GM23338 (cell line): ENCODE measurements at regions not wholly inside any gene's neighbourhood (a gene's known extent, or its start where the extent isn't known, plus 50 kb on each side); places are given as distances from the start of the nearest gene placed in this dataset.

Experiments used
- ATAC-seq: fragments of 200-7000 bp; cut with Tn5 transposase; 3 replicates; pipeline ENCODE4 v1.9.1; 2020
- DNase-seq: peaks from one replicate; pipeline ENCODE4 v3.0.0-alpha.2; 2015; ENCODE audit warnings: low spot score
- H2AFZ ChIP-seq: fragments of 200-600 bp; sonication (generic); 2 replicates; pipeline ENCODE4 v1.8.0; 2016; ENCODE audit warnings: antibody characterized with exemption, mild to moderate bottlenecking, moderate library complexity
- H3F3A ChIP-seq: fragments of 200-600 bp; sonication (generic); replicated peaks from 2 replicates; pipeline ENCODE4 v1.8.0; 2017; ENCODE audit warnings: antibody characterized with exemption, mixed run types, low read depth
- H3K27ac ChIP-seq: fragments of 200-600 bp; sonication (generic); 2 replicates; pipeline ENCODE4 v1.6.1; 2016; ENCODE audit warnings: low read depth
- H3K27me3 ChIP-seq: fragments of 200-600 bp; sonication (generic); 2 replicates; pipeline ENCODE4 v1.8.0; 2016; ENCODE audit warnings: mild to moderate bottlenecking, mixed run types, moderate library complexity; ENCODE audit not compliant: insufficient read depth
- H3K36me3 ChIP-seq: fragments of 200-600 bp; sonication (generic); 2 replicates; pipeline ENCODE4 v1.8.0; 2016; ENCODE audit warnings: mild to moderate bottlenecking; ENCODE audit not compliant: insufficient read depth
- H3K4me1 ChIP-seq: fragments of 200-600 bp; sonication (generic); 2 replicates; pipeline ENCODE4 v1.8.0; 2016; ENCODE audit warnings: mild to moderate bottlenecking, moderate library complexity; ENCODE audit not compliant: insufficient read depth
- H3K4me2 ChIP-seq: fragments of 200-600 bp; sonication (generic); 2 replicates; pipeline ENCODE4 v1.7.1; 2017; ENCODE audit warnings: mixed run types
- H3K4me3 ChIP-seq: fragments of 200-600 bp; sonication (generic); 2 replicates; pipeline ENCODE4 v1.6.1; 2016; ENCODE audit warnings: mixed run types
- H3K79me2 ChIP-seq: fragments of 200-600 bp; sonication (generic); replicated peaks from 2 replicates; pipeline ENCODE4 v1.8.0; 2017; ENCODE audit warnings: mild to moderate bottlenecking; ENCODE audit not compliant: insufficient read depth
- H3K9me2 ChIP-seq: fragments of 200-600 bp; sonication (generic); 2 replicates; pipeline ENCODE4 v1.8.0; 2017; ENCODE audit not compliant: insufficient read depth
- H4K20me1 ChIP-seq: fragments of 200-600 bp; sonication (generic); replicated peaks from 2 replicates; pipeline ENCODE4 v1.8.0; 2017; ENCODE audit warnings: mild to moderate bottlenecking; ENCODE audit not compliant: insufficient read depth
- H3K27ac Mint-ChIP-seq: 2 replicates; pipeline ENCODE4 v1.8.0; 2020; ENCODE audit warnings: inconsistent platforms, mild to moderate bottlenecking, moderate library complexity, mixed read lengths
- H3K27me3 Mint-ChIP-seq: 3 replicates; pipeline ENCODE4 v1.8.0; 2022; ENCODE audit warnings: low read depth, mild to moderate bottlenecking, moderate library complexity, mixed read lengths, inconsistent platforms; ENCODE audit not compliant: insufficient read depth, poor library complexity
- H3K36me3 Mint-ChIP-seq: 3 replicates; pipeline ENCODE4 v1.8.0; 2021; ENCODE audit warnings: low read depth, mild to moderate bottlenecking, inconsistent platforms, moderate library complexity, mixed read lengths
- H3K4me1 Mint-ChIP-seq: 3 replicates; pipeline ENCODE4 v1.8.0; 2020; ENCODE audit warnings: mild to moderate bottlenecking, inconsistent platforms, mixed read lengths
- H3K4me3 Mint-ChIP-seq: 3 replicates; pipeline ENCODE4 v1.8.0; 2021; ENCODE audit warnings: moderate library complexity, mild to moderate bottlenecking, inconsistent platforms, mixed read lengths
- H3K9me3 Mint-ChIP-seq: 3 replicates; pipeline ENCODE4 v1.8.0; 2020; ENCODE audit warnings: moderate library complexity, mild to moderate bottlenecking, inconsistent platforms, mixed read lengths
- CREB1 ChIP-seq: fragments of 250-450 bp; sonication (Bioruptor Pico); IDR thresholded peaks from 2 replicates; pipeline ENCODE4 v1.5.0; 2020; ENCODE audit warnings: low read depth, mild to moderate bottlenecking, moderate library complexity
- EZH2 ChIP-seq: fragments of 200-600 bp; sonication (generic); IDR thresholded peaks from one replicate; pipeline ENCODE4 v1.8.0; 2017; ENCODE audit warnings: antibody characterized with exemption, mild to moderate bottlenecking, low read depth; ENCODE audit not compliant: unreplicated experiment
- EZH2phosphoT487 ChIP-seq: fragments of 200-600 bp; sonication (generic); IDR thresholded peaks from one replicate; pipeline ENCODE4 v1.8.1; 2018; ENCODE audit warnings: antibody characterized with exemption; ENCODE audit not compliant: unreplicated experiment
- JUNB ChIP-seq: IDR thresholded peaks from one replicate; pipeline ENCODE4 v1.6.1; 2016; ENCODE audit warnings: antibody characterized with exemption; ENCODE audit not compliant: unreplicated experiment
- NANOG ChIP-seq: IDR thresholded peaks from 2 replicates; pipeline ENCODE4 v1.6.1; 2016; ENCODE audit warnings: antibody characterized with exemption, borderline replicate concordance
- POLR2AphosphoS5 ChIP-seq: IDR thresholded peaks from 2 replicates; pipeline ENCODE4 v1.6.1; 2016; ENCODE audit warnings: antibody characterized with exemption, low read depth
- STAT1 ChIP-seq: IDR thresholded peaks from one replicate; pipeline ENCODE4 v1.6.1; 2016; ENCODE audit warnings: antibody characterized with exemption; ENCODE audit not compliant: unreplicated experiment
- ZNF114 ChIP-seq: fragments of 250-450 bp; sonication (Bioruptor Pico); IDR thresholded peaks from 2 replicates; pipeline ENCODE4 v1.5.0; 2020; ENCODE audit warnings: mild to moderate bottlenecking, moderate library complexity
- ZNF331 ChIP-seq: fragments of 250-450 bp; sonication (Bioruptor Pico); IDR thresholded peaks from 2 replicates; pipeline ENCODE4 v1.5.0; 2020; ENCODE audit warnings: low read depth, mild to moderate bottlenecking, moderate library complexity
- TF ChIP-seq, protein P1 (sequence below): IDR thresholded peaks from one replicate; pipeline ENCODE4 v1.6.1; 2018; ENCODE audit warnings: antibody characterized with exemption; ENCODE audit not compliant: unreplicated experiment
- TF ChIP-seq, protein P2 (sequence below): fragments of 250-450 bp; sonication (Bioruptor Pico); IDR thresholded peaks from 2 replicates; pipeline ENCODE4 v1.5.0; 2020; ENCODE audit warnings: mild to moderate bottlenecking, moderate library complexity
- TF ChIP-seq, protein P3 (sequence below), 2 experiments: fragments of 200-600 bp in 1 of 2; sonication (generic) in 1 of 2; conservative IDR thresholded peaks; 2 replicates each; pipeline versions ENCODE4 v1.5.1 to v1.6.1; 2016 to 2017; ENCODE audit warnings: antibody characterized with exemption in 2 of 2, low read depth in 2 of 2, mild to moderate bottlenecking in 2 of 2, moderate library complexity in 1 of 2
- TF ChIP-seq, protein P4 (sequence below): IDR thresholded peaks from 2 replicates; pipeline ENCODE4 v1.6.1; 2016; ENCODE audit warnings: antibody characterized with exemption

DNA sequence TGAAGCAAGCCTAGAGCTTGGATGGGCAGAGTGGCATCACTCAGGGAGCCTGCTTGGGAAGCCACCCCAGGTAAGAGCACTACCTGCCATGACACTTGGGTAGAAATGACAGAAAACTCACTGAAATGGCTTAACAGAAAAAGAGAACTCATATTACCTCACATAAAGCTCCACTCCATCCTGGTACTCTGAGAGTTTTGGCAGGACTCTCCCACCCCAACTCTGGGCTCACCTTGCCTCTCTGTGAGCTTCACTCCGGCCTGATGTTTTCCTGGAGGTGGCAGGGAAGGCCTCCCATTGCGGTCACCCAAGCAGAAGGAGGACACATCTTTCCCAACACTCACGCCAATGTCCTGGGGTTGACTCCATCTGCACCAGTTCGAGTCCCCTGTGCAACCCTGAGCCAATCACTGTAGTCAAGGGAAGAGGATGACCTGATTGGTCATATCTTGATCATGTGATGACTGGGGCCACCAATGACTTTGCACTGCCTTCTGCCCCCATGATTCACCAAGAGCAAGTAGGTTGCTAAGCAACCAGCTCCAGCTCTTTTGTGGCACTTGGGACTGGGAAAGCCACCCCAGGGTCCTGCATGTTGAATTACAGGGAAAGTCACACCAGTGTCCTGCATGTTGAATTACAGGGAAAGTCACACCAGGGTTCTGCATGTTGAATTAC, 446.1 kb upstream of the SULF2 start:
- DNase-seq (no peak), ATAC-seq (no peak)
- H3K27ac ChIP-seq: no peak overlapping the region
- no peaks in the 10 kb centered on the region for H3K79me2 ChIP-seq
- no peaks in the 10 kb centered on the region for H3K36me3 ChIP-seq
- H2AFZ ChIP-seq: no peak overlapping the region
- 0 out of 2 replicates have a peak, but pooled peaks cover 5% of the 10 kb centered on the region for H3K9me2 ChIP-seq
- H3F3A ChIP-seq: no peaks in the 10 kb centered on the region
- TF ChIP-seq NANOG (no peak), EZH2 (no peak), POLR2AphosphoS5 (no peak), STAT1 (no peak), JUNB (no peak), CREB1 (CRISPR knock-in tag) (no peak), EZH2phosphoT487 (no peak), ZNF331 (CRISPR knock-in tag) (no peak), ZNF114 (CRISPR knock-in tag) (no peak)
- TF ChIP-seq, protein P1, sequence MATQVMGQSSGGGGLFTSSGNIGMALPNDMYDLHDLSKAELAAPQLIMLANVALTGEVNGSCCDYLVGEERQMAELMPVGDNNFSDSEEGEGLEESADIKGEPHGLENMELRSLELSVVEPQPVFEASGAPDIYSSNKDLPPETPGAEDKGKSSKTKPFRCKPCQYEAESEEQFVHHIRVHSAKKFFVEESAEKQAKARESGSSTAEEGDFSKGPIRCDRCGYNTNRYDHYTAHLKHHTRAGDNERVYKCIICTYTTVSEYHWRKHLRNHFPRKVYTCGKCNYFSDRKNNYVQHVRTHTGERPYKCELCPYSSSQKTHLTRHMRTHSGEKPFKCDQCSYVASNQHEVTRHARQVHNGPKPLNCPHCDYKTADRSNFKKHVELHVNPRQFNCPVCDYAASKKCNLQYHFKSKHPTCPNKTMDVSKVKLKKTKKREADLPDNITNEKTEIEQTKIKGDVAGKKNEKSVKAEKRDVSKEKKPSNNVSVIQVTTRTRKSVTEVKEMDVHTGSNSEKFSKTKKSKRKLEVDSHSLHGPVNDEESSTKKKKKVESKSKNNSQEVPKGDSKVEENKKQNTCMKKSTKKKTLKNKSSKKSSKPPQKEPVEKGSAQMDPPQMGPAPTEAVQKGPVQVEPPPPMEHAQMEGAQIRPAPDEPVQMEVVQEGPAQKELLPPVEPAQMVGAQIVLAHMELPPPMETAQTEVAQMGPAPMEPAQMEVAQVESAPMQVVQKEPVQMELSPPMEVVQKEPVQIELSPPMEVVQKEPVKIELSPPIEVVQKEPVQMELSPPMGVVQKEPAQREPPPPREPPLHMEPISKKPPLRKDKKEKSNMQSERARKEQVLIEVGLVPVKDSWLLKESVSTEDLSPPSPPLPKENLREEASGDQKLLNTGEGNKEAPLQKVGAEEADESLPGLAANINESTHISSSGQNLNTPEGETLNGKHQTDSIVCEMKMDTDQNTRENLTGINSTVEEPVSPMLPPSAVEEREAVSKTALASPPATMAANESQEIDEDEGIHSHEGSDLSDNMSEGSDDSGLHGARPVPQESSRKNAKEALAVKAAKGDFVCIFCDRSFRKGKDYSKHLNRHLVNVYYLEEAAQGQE: no peak
- TF ChIP-seq, protein P2, sequence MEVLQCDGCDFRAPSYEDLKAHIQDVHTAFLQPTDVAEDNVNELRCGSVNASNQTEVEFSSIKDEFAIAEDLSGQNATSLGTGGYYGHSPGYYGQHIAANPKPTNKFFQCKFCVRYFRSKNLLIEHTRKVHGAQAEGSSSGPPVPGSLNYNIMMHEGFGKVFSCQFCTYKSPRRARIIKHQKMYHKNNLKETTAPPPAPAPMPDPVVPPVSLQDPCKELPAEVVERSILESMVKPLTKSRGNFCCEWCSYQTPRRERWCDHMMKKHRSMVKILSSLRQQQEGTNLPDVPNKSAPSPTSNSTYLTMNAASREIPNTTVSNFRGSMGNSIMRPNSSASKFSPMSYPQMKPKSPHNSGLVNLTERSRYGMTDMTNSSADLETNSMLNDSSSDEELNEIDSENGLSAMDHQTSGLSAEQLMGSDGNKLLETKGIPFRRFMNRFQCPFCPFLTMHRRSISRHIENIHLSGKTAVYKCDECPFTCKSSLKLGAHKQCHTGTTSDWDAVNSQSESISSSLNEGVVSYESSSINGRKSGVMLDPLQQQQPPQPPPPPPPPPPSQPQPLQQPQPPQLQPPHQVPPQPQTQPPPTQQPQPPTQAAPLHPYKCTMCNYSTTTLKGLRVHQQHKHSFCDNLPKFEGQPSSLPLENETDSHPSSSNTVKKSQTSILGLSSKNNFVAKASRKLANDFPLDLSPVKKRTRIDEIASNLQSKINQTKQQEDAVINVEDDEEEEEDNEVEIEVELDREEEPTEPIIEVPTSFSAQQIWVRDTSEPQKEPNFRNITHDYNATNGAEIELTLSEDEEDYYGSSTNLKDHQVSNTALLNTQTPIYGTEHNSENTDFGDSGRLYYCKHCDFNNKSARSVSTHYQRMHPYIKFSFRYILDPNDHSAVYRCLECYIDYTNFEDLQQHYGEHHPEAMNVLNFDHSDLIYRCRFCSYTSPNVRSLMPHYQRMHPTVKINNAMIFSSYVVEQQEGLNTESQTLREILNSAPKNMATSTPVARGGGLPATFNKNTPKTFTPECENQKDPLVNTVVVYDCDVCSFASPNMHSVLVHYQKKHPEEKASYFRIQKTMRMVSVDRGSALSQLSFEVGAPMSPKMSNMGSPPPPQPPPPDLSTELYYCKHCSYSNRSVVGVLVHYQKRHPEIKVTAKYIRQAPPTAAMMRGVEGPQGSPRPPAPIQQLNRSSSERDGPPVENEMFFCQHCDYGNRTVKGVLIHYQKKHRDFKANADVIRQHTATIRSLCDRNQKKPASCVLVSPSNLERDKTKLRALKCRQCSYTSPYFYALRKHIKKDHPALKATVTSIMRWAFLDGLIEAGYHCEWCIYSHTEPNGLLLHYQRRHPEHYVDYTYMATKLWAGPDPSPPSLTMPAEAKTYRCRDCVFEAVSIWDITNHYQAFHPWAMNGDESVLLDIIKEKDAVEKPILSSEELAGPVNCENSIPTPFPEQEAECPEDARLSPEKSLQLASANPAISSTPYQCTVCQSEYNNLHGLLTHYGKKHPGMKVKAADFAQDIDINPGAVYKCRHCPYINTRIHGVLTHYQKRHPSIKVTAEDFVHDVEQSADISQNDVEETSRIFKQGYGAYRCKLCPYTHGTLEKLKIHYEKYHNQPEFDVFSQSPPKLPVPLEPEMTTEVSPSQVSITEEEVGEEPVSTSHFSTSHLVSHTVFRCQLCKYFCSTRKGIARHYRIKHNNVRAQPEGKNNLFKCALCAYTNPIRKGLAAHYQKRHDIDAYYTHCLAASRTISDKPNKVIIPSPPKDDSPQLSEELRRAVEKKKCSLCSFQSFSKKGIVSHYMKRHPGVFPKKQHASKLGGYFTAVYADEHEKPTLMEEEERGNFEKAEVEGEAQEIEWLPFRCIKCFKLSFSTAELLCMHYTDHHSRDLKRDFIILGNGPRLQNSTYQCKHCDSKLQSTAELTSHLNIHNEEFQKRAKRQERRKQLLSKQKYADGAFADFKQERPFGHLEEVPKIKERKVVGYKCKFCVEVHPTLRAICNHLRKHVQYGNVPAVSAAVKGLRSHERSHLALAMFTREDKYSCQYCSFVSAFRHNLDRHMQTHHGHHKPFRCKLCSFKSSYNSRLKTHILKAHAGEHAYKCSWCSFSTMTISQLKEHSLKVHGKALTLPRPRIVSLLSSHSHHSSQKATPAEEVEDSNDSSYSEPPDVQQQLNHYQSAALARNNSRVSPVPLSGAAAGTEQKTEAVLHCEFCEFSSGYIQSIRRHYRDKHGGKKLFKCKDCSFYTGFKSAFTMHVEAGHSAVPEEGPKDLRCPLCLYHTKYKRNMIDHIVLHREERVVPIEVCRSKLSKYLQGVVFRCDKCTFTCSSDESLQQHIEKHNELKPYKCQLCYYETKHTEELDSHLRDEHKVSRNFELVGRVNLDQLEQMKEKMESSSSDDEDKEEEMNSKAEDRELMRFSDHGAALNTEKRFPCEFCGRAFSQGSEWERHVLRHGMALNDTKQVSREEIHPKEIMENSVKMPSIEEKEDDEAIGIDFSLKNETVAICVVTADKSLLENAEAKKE (CRISPR knock-in tag): no peak
- TF ChIP-seq, protein P3, sequence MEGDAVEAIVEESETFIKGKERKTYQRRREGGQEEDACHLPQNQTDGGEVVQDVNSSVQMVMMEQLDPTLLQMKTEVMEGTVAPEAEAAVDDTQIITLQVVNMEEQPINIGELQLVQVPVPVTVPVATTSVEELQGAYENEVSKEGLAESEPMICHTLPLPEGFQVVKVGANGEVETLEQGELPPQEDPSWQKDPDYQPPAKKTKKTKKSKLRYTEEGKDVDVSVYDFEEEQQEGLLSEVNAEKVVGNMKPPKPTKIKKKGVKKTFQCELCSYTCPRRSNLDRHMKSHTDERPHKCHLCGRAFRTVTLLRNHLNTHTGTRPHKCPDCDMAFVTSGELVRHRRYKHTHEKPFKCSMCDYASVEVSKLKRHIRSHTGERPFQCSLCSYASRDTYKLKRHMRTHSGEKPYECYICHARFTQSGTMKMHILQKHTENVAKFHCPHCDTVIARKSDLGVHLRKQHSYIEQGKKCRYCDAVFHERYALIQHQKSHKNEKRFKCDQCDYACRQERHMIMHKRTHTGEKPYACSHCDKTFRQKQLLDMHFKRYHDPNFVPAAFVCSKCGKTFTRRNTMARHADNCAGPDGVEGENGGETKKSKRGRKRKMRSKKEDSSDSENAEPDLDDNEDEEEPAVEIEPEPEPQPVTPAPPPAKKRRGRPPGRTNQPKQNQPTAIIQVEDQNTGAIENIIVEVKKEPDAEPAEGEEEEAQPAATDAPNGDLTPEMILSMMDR (conservative IDR thresholded peaks at IDR 0.05; ENCODE audit: low read depth in 2 of 2): no peak
- TF ChIP-seq, protein P4, sequence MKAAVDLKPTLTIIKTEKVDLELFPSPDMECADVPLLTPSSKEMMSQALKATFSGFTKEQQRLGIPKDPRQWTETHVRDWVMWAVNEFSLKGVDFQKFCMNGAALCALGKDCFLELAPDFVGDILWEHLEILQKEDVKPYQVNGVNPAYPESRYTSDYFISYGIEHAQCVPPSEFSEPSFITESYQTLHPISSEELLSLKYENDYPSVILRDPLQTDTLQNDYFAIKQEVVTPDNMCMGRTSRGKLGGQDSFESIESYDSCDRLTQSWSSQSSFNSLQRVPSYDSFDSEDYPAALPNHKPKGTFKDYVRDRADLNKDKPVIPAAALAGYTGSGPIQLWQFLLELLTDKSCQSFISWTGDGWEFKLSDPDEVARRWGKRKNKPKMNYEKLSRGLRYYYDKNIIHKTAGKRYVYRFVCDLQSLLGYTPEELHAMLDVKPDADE: no peak
- Mint-ChIP-seq H3K4me1 (peaks cover 8% of the 10 kb centered on the region), H3K36me3 (peaks cover 4% of the 10 kb centered on the region; the same call in 1 of the 3 replicates), H3K27me3 (peaks cover 2% of the 10 kb centered on the region), H3K27ac (no peak overlapping the region), H3K9me3 (peaks cover 20% of the 10 kb centered on the region), H3K4me3 (no peak overlapping the region)
- H3K4me2 ChIP-seq: no peak overlapping the region
- no peak overlapping the region for H3K4me3 ChIP-seq
- H4K20me1 ChIP-seq: no peaks in the 10 kb centered on the region
- H3K27me3 ChIP-seq: no peaks in the 10 kb centered on the region
- H3K4me1 ChIP-seq: peaks cover 10% of the 10 kb centered on the region
